Left ventricle myocardium inferior (tissue), 1 donor: ENCODE measurements at regions not wholly inside any gene's neighbourhood (a gene's known extent, or its start where the extent isn't known, plus 50 kb on each side); places are given as distances from the start of the nearest gene placed in this dataset.

Experiments
- DNase-seq: peaks from one replicate; pipeline ENCODE4 v3.0.0-alpha.2; 2020
- H3K27ac ChIP-seq: fragments of 200-600 bp; replicated peaks from 2 replicates; pipeline ENCODE4 v1.8.0; 2021
- H3K27me3 ChIP-seq: fragments of 200-600 bp; 2 replicates; pipeline ENCODE4 v1.8.0; 2021; ENCODE audit warnings: low read depth
- H3K36me3 ChIP-seq: fragments of 200-600 bp; 2 replicates; pipeline ENCODE4 v1.8.0; 2021
- H3K4me1 ChIP-seq: fragments of 200-600 bp; 2 replicates; pipeline ENCODE4 v1.8.0; 2021
- H3K4me3 ChIP-seq: fragments of 200-600 bp; 2 replicates; pipeline ENCODE4 v1.8.0; 2021; ENCODE audit warnings: mild to moderate bottlenecking, moderate library complexity
- H3K9me3 ChIP-seq: fragments of 200-600 bp; replicated peaks from 2 replicates; pipeline ENCODE4 v1.8.0; 2021
- intact Hi-C: fragments of 100-400 bp; cut with micrococcal nuclease; formaldehyde crosslinking; loops from one replicate; pipeline ENCODE4 v1.11.0; 2022
- TF ChIP-seq, protein P1 (sequence below): fragments of 200-600 bp; IDR thresholded peaks from 2 replicates; pipeline ENCODE4 v1.8.0; 2021; ENCODE audit warnings: antibody characterized with exemption, mild to moderate bottlenecking, borderline replicate concordance
- donor health status: DM: no; HTN: yes; CAD: no; lungs with severe emphysema.

- H3K27ac ChIP-seq = no peak overlapping the region
- TF ChIP-seq, protein P1, sequence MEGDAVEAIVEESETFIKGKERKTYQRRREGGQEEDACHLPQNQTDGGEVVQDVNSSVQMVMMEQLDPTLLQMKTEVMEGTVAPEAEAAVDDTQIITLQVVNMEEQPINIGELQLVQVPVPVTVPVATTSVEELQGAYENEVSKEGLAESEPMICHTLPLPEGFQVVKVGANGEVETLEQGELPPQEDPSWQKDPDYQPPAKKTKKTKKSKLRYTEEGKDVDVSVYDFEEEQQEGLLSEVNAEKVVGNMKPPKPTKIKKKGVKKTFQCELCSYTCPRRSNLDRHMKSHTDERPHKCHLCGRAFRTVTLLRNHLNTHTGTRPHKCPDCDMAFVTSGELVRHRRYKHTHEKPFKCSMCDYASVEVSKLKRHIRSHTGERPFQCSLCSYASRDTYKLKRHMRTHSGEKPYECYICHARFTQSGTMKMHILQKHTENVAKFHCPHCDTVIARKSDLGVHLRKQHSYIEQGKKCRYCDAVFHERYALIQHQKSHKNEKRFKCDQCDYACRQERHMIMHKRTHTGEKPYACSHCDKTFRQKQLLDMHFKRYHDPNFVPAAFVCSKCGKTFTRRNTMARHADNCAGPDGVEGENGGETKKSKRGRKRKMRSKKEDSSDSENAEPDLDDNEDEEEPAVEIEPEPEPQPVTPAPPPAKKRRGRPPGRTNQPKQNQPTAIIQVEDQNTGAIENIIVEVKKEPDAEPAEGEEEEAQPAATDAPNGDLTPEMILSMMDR = no peak
- intact Hi-C loops = loop anchor here (5.0 to 10.0 kb wide), 2 partner anchors 104 to 496 kb away; no protein-coding TSS in a partner anchor
- H3K4me3 ChIP-seq = no peak overlapping the region
- no peak for DNase-seq
- no peaks in the 10 kb centered on the region for H3K9me3 ChIP-seq
- peaks cover 29% of the 10 kb centered on the region for H3K36me3 ChIP-seq
- no peaks in the 10 kb centered on the region for H3K27me3 ChIP-seq
- H3K4me1 ChIP-seq = peaks cover 56% of the 10 kb centered on the region
Observed at GRCh38 chr5:168218746-168219145, 72.7 kb upstream of the WWC1 start.

DNA sequence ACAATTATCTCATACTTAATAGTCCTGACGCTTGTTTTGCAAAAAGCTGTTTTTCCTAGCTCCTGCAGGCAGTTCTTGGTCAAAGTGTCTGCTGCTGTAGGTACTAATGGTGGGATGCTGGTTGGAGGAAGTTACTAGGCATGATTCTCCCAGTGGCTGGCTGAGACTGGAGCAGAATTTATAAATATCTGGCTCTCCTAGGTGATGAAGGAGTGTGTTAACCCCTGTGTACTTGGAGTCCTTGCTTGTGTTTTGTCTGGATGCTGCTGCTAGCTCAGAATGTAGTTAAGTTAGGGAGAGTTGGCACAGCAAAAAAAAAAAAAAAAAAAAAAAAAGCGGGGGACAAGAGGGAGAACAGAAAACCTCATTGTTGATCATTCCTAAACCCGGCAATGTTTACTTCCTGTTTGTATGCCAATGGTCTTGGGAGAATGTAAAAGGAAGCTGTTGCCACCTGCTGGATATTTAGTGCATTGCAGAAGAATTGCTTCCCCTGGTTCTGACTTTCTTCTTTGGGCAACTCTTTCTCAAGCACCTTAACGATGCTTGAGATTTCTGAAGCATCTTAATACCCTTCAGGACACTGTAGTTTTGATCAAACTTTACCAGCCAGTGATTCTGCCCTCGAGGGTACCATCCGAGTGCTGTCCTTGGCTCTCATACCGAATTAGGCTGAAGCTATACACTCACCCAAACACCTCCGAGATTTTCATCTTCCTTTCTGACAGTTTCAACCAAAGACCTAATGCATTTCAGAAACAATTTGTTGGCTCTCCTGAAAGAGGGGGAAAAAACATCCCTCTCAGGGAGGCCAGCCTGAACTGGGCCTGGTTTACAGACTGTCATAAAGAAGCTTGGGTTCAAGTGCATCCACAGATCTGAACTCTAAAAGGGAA, 71.7 kb upstream of the WWC1 start:
- no peak overlapping the region for H3K27ac ChIP-seq
- peak overlapping the region; percentile 40 for H3K4me3 ChIP-seq
- no peaks in the 10 kb centered on the region for H3K27me3 ChIP-seq
- TF ChIP-seq, protein P1 = peak; percentile 89
- H3K4me1 ChIP-seq = peaks cover 58% of the 10 kb centered on the region
- no peak for DNase-seq
- intact Hi-C loops = loop anchor here (5.0 to 10.0 kb wide), 3 partner anchors 105 to 642 kb away; no protein-coding TSS in a partner anchor
- H3K9me3 ChIP-seq = no peaks in the 10 kb centered on the region
- peaks cover 29% of the 10 kb centered on the region for H3K36me3 ChIP-seq

GRCh38 chr5:168224085-168224484, 67.4 kb upstream of the WWC1 start:
- Histone ChIP-seq H3K4me1 (peaks cover 68% of the 10 kb centered on the region), H3K4me3 (no peak overlapping the region), H3K36me3 (peaks cover 20% of the 10 kb centered on the region), H3K27ac (no peak overlapping the region), H3K9me3 (no peaks in the 10 kb centered on the region), H3K27me3 (no peaks in the 10 kb centered on the region)
- TF ChIP-seq, protein P1 = no peak
- intact Hi-C loops = loop anchor here (5.0 kb wide), 1 partner anchor 647 kb away; no protein-coding TSS in a partner anchor
- DNase-seq = no peak

DNA sequence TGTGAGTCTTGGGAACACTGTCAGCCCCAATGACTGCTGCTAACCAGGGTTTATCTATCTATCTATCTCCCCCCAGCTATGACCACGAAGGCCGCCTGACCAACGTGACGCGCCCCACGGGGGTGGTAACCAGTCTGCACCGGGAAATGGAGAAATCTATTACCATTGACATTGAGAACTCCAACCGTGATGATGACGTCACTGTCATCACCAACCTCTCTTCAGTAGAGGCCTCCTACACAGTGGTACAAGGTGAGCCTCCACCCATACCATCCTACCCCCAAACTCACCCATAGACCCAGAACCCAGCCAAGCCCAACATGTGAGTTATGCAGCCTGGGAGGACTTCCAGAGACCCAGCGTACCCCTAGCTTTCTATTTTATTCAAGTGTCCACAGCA, 65.4 kb upstream of the WWC1 start:
- H3K9me3 ChIP-seq = no peaks in the 10 kb centered on the region
- H3K27me3 ChIP-seq = no peaks in the 10 kb centered on the region
- no peak overlapping the region for H3K27ac ChIP-seq
- DNase-seq = no peak
- TF ChIP-seq, protein P1 = no peak
- no peak overlapping the region for H3K4me3 ChIP-seq
- peaks cover 18% of the 10 kb centered on the region for H3K36me3 ChIP-seq
- peaks cover 77% of the 10 kb centered on the region for H3K4me1 ChIP-seq
- intact Hi-C loops = no loop called here

- DNase-seq = no peak
- TF ChIP-seq, protein P1 = no peak
- no peaks in the 10 kb centered on the region for H3K27me3 ChIP-seq
- no peak overlapping the region for H3K4me3 ChIP-seq
- H3K9me3 ChIP-seq = no peaks in the 10 kb centered on the region
- H3K36me3 ChIP-seq = peaks cover 21% of the 10 kb centered on the region
- H3K4me1 ChIP-seq = peaks cover 71% of the 10 kb centered on the region
- peak overlapping the region; percentile 46 for H3K27ac ChIP-seq
- intact Hi-C loops = no loop called here
Observed at GRCh38 chr5:168227001-168227400, 64.4 kb upstream of the WWC1 start.
